IMR-90 (cell line): ENCODE measurements at regions not wholly inside any gene's neighbourhood (a gene's known extent, or its start where the extent isn't known, plus 50 kb on each side); places are given as distances from the start of the nearest gene placed in this dataset.

Source experiments
- ATAC-seq: fragments of 200-7000 bp; cut with Tn5 transposase; 2 replicates; pipeline ENCODE4 v1.9.1; 2020; ENCODE audit warnings: low read depth, mild to moderate bottlenecking, moderate library complexity
- BruUV-seq: library from RNA; stranded (reverse); fragments of 400-500 nt; replicated peaks from 2 replicates; lab custom pipeline; 2021; lab: Mats Ljungman, UMichigan
- CTCF ChIA-PET: fragments of 300-600 bp; formaldehyde crosslinking; extraction: SDS; loops from one replicate; lab custom pipeline; 2021; ENCODE audit warnings: antibody characterized with exemption; lab: Yijun Ruan, JAX
- POLR2A ChIA-PET: fragments of 300-600 bp; sonication (Branson Sonifier 250); formaldehyde crosslinking; loops from one replicate; lab custom pipeline; 2022; ENCODE audit warnings: antibody characterized with exemption; ENCODE audit not compliant: unreplicated experiment; lab: Charles Lee
- DNase-seq: peaks from one replicate; pipeline ENCODE4 v3.0.0; 2013
- H2AFZ ChIP-seq: replicated peaks from 2 replicates; pipeline ENCODE3; 2013; ENCODE audit warnings: low read length, mild to moderate bottlenecking; ENCODE audit not compliant: poor library complexity
- H2AK5ac ChIP-seq: 2 replicates; pipeline ENCODE4 v1.6.1; 2013; ENCODE audit warnings: low read depth, low read length, inconsistent platforms
- H2AK9ac ChIP-seq: replicated peaks from 2 replicates; pipeline ENCODE3; 2013; ENCODE audit warnings: mild to moderate bottlenecking, low read depth, low read length, moderate library complexity; ENCODE audit not compliant: poor library complexity
- H2BK120ac ChIP-seq: 2 replicates; pipeline ENCODE4 v1.6.1; 2013; ENCODE audit warnings: low read depth, low read length, inconsistent platforms
- H2BK15ac ChIP-seq: 3 replicates; pipeline ENCODE4 v1.6.1; 2013; ENCODE audit warnings: low read depth, low read length, inconsistent platforms
- H2BK20ac ChIP-seq: 2 replicates; pipeline ENCODE4 v1.6.1; 2013; ENCODE audit warnings: low read depth, mild to moderate bottlenecking, inconsistent platforms, low read length, moderate library complexity
- H2BK5ac ChIP-seq: 2 replicates; pipeline ENCODE4 v1.6.1; 2013; ENCODE audit warnings: mild to moderate bottlenecking, low read depth, low read length, inconsistent platforms; ENCODE audit not compliant: poor library complexity, severe bottlenecking
- H3K14ac ChIP-seq: replicated peaks from 2 replicates; pipeline ENCODE4 v1.6.1; 2013; ENCODE audit warnings: low read depth, low read length, inconsistent platforms
- H3K18ac ChIP-seq: 2 replicates; pipeline ENCODE4 v1.6.1; 2013; ENCODE audit warnings: low read depth, low read length, control low read depth
- H3K23ac ChIP-seq: 2 replicates; pipeline ENCODE4 v1.6.1; 2013; ENCODE audit warnings: low read depth, low read length, inconsistent platforms
- H3K27ac ChIP-seq: 2 replicates; pipeline ENCODE4 v1.5.1; 2013; ENCODE audit warnings: mild to moderate bottlenecking, control low read depth, low read length; ENCODE audit not compliant: insufficient read depth
- H3K27me3 ChIP-seq: 2 replicates; pipeline ENCODE4 v1.6.1; 2013; ENCODE audit warnings: low read length; ENCODE audit not compliant: control insufficient read depth, insufficient read depth
- H3K36me3 ChIP-seq: 2 replicates; pipeline ENCODE4 v1.6.1; 2013; ENCODE audit warnings: low read length, mixed read lengths; ENCODE audit not compliant: control insufficient read depth, insufficient read depth
- H3K4ac ChIP-seq: 2 replicates; pipeline ENCODE4 v1.6.1; 2013; ENCODE audit warnings: low read depth, low read length, inconsistent platforms
- H3K4me1 ChIP-seq: 2 replicates; pipeline ENCODE4 v1.6.1; 2013; ENCODE audit warnings: low read length, mixed read lengths; ENCODE audit not compliant: control insufficient read depth, insufficient read depth
- H3K4me2 ChIP-seq: 2 replicates; pipeline ENCODE4 v1.6.1; 2013; ENCODE audit warnings: low read depth, mild to moderate bottlenecking, control low read depth, low read length, moderate library complexity
- H3K4me3 ChIP-seq: 2 replicates; pipeline ENCODE4 v1.5.1; 2013; ENCODE audit warnings: low read depth, mild to moderate bottlenecking, control low read depth, low read length, moderate library complexity; ENCODE audit not compliant: insufficient read depth
- H3K56ac ChIP-seq: 2 replicates; pipeline ENCODE4 v1.6.1; 2013; ENCODE audit warnings: low read length, inconsistent platforms; ENCODE audit not compliant: insufficient read depth; ENCODE audit errors: extremely low read depth
- H3K79me1 ChIP-seq, 2 experiments: 2 replicates each; pipeline ENCODE4 v1.6.1; 2013; ENCODE audit warnings: low read length in 2 of 2, inconsistent platforms in 1 of 2, low read depth in 1 of 2
- H3K9ac ChIP-seq: 2 replicates; pipeline ENCODE4 v1.6.1; 2013; ENCODE audit warnings: low read depth, low read length, control low read depth
- H3K9me1 ChIP-seq: 2 replicates; pipeline ENCODE4 v1.6.1; 2013; ENCODE audit warnings: low read length, inconsistent platforms; ENCODE audit not compliant: insufficient read depth
- H3K9me3 ChIP-seq: 2 replicates; pipeline ENCODE4 v1.6.1; 2013; ENCODE audit warnings: low read length; ENCODE audit not compliant: control insufficient read depth, insufficient read depth
- H4K20me1 ChIP-seq: 2 replicates; pipeline ENCODE4 v1.6.1; 2013; ENCODE audit warnings: low read length, inconsistent platforms; ENCODE audit not compliant: insufficient read depth
- H4K5ac ChIP-seq: 2 replicates; pipeline ENCODE4 v1.6.1; 2013; ENCODE audit warnings: mild to moderate bottlenecking, low read depth, low read length, control low read depth
- H4K8ac ChIP-seq, 2 experiments: 2 replicates each; pipeline ENCODE4 v1.6.1; 2013; ENCODE audit warnings: low read depth in 2 of 2, low read length in 2 of 2, control low read depth in 1 of 2, inconsistent platforms in 1 of 2
- H4K91ac ChIP-seq: 2 replicates; pipeline ENCODE4 v1.6.1; 2013; ENCODE audit warnings: low read depth, low read length, inconsistent platforms; ENCODE audit not compliant: insufficient read depth
- FOS ChIP-seq: fragments of 150-350 bp; IDR thresholded peaks from 2 replicates; pipeline ENCODE4 v1.6.1; 2016; ENCODE audit warnings: low read depth, low read length
- MAFK ChIP-seq: IDR thresholded peaks from 2 replicates; pipeline ENCODE4 v1.6.1; 2012; ENCODE audit warnings: low read depth, low read length, improper control_type of control experiment
- MAZ ChIP-seq: IDR thresholded peaks from 2 replicates; pipeline ENCODE4 v1.6.1; 2012; ENCODE audit warnings: low read depth, mild to moderate bottlenecking, low read length, improper control_type of control experiment, moderate library complexity, borderline replicate concordance
- MXI1 ChIP-seq: IDR thresholded peaks from 2 replicates; pipeline ENCODE4 v1.6.1; 2012; ENCODE audit warnings: low read depth, mild to moderate bottlenecking, low read length, moderate library complexity, borderline replicate concordance
- NFE2L2 ChIP-seq: fragments of 150-350 bp; IDR thresholded peaks from 2 replicates; pipeline ENCODE4 v1.6.1; 2016; ENCODE audit warnings: low read depth, mild to moderate bottlenecking, low read length
- RCOR1 ChIP-seq: IDR thresholded peaks from 2 replicates; pipeline ENCODE4 v1.6.1; 2012; ENCODE audit warnings: mild to moderate bottlenecking, low read length, improper control_type of control experiment; ENCODE audit not compliant: insufficient replicate concordance
- SMC3 ChIP-seq: fragments of 150-350 bp; IDR thresholded peaks from 2 replicates; pipeline ENCODE4 v1.6.1; 2016; ENCODE audit warnings: low read depth, mild to moderate bottlenecking, antibody characterized with exemption, low read length, moderate library complexity
- WGBS, 2 experiments: methylation state at CpG; one replicate each; pipeline versions ENCODE4 v1.1.5 to v1.1.7; 2013; ENCODE audit warnings: missing lambda C conversion rate in 2 of 2; ENCODE audit not compliant: insufficient read length in 1 of 2; ENCODE audit errors: extremely low coverage in 2 of 2; 5-methylcytosine and 5-hydroxymethylcytosine counted together
- dilution Hi-C: fragments of 300-500 bp; cut with HindIII; formaldehyde crosslinking; loops from one replicate; pipeline ENCODE4 v1.14.3; 2018; ENCODE audit warnings: low sequenced_read_pairs; ENCODE audit not compliant: unreplicated experiment
- in situ Hi-C: fragments of 300-500 bp; cut with MboI; formaldehyde crosslinking; loops from 3 replicates; pipeline ENCODE4 v1.14.3; 2019; ENCODE audit warnings: low sequenced_read_pairs, inconsistent platforms, mixed read lengths
- intact Hi-C: fragments of 100-400 bp; cut with micrococcal nuclease; formaldehyde crosslinking; loops from 2 replicates; pipeline ENCODE4 v1.10.0; 2022
- TF ChIP-seq, protein P1 (sequence below): fragments of 150-350 bp; IDR thresholded peaks from 2 replicates; pipeline ENCODE4 v1.6.1; 2016; ENCODE audit warnings: low read depth, mild to moderate bottlenecking, low read length, moderate library complexity, borderline replicate concordance

- dilution Hi-C loops = no loop called here
- H3K14ac ChIP-seq = no peak overlapping the region
- no peak overlapping the region for H4K91ac ChIP-seq
- H3K79me1 ChIP-seq = no peaks in the 10 kb centered on the region
- DNase-seq = no peak
- H3K9me1 ChIP-seq = no peaks in the 10 kb centered on the region
- TF ChIP-seq FOS = no peak
- TF ChIP-seq MXI1 = no peak
- TF ChIP-seq MAFK = no peak
- TF ChIP-seq SMC3 = no peak
- TF ChIP-seq MAZ = no peak
- no peak for TF ChIP-seq RCOR1
- TF ChIP-seq NFE2L2 = no peak
- TF ChIP-seq, protein P1, sequence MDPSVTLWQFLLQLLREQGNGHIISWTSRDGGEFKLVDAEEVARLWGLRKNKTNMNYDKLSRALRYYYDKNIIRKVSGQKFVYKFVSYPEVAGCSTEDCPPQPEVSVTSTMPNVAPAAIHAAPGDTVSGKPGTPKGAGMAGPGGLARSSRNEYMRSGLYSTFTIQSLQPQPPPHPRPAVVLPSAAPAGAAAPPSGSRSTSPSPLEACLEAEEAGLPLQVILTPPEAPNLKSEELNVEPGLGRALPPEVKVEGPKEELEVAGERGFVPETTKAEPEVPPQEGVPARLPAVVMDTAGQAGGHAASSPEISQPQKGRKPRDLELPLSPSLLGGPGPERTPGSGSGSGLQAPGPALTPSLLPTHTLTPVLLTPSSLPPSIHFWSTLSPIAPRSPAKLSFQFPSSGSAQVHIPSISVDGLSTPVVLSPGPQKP = no peak
- no peak overlapping the region for H3K4me3 ChIP-seq
- H2BK120ac ChIP-seq = no peak overlapping the region
- H3K27ac ChIP-seq = no peak overlapping the region
- no peak overlapping the region for H2BK20ac ChIP-seq
- no peaks in the 10 kb centered on the region for H4K20me1 ChIP-seq
- no peak overlapping the region for H2BK5ac ChIP-seq
- ChIA-PET POLR2A (interaction anchor here (0.7 kb wide), 1 partner anchor 59 kb away, joined by 4 read pairs; no protein-coding TSS in a partner anchor), CTCF (no interaction called here)
- H3K56ac ChIP-seq = no peak overlapping the region
- BruUV-seq = no TSS peak
- H2AK5ac ChIP-seq = no peak overlapping the region
- no peak overlapping the region for H2AFZ ChIP-seq
- H2BK15ac ChIP-seq = no peak overlapping the region
- H3K9me3 ChIP-seq = no peaks in the 10 kb centered on the region
- no peak overlapping the region for H4K8ac ChIP-seq
- no peak overlapping the region for H3K18ac ChIP-seq
- H3K23ac ChIP-seq = no peak overlapping the region
- ATAC-seq = no peak
- H2AK9ac ChIP-seq = no peak overlapping the region
- H3K9ac ChIP-seq = no peak overlapping the region
- H3K36me3 ChIP-seq = no peaks in the 10 kb centered on the region
- H3K27me3 ChIP-seq = no peaks in the 10 kb centered on the region; the same call in 1 of the 2 replicates
- H3K4ac ChIP-seq = no peak overlapping the region
- H4K5ac ChIP-seq = no peak overlapping the region
- intact Hi-C loops = no loop called here
- no CpG with 5 or more reads among the region's 2 CpGs for WGBS, 2 experiments
- no peaks in the 10 kb centered on the region for H3K4me1 ChIP-seq
- no peak overlapping the region for H3K4me2 ChIP-seq
- in situ Hi-C loops = no loop called here
Observed at GRCh38 chr17:13129356-13129755, 111.5 kb upstream of the ELAC2 start.
